WTC11 (cell line): ENCODE measurements at regions not wholly inside any gene's neighbourhood (a gene's known extent, or its start where the extent isn't known, plus 50 kb on each side); places are given as distances from the start of the nearest gene placed in this dataset.

Experiments
- ATAC-seq: fragments of 200-7000 bp; cut with Tn5 transposase; 2 replicates; pipeline ENCODE4 v1.10.0; 2021; ENCODE audit warnings: mild to moderate bottlenecking, moderate library complexity
- CTCF ChIA-PET: fragments of 300-600 bp; sonication (Branson Sonifier 250); formaldehyde crosslinking; loops from one replicate; lab custom pipeline; 2021; ENCODE audit warnings: antibody characterized with exemption; lab: Charles Lee
- POLR2A ChIA-PET: fragments of 350-600 bp; sonication (Branson Sonifier 250); formaldehyde crosslinking; loops from one replicate; lab custom pipeline; 2021; ENCODE audit warnings: antibody characterized with exemption; lab: Charles Lee
- DNase-seq: peaks from one replicate; pipeline ENCODE4 v3.0.0; 2021; ENCODE audit warnings: low spot score
- H3K27ac Mint-ChIP-seq: 2 replicates; pipeline ENCODE4 v1.8.0; 2021; ENCODE audit warnings: mixed read lengths
- H3K27me3 Mint-ChIP-seq: 2 replicates; pipeline ENCODE4 v1.8.0; 2021; ENCODE audit warnings: low read depth, mild to moderate bottlenecking, moderate library complexity, mixed read lengths
- H3K36me3 Mint-ChIP-seq: 2 replicates; pipeline ENCODE4 v1.8.0; 2021; ENCODE audit warnings: mixed read lengths
- H3K4me1 Mint-ChIP-seq: 2 replicates; pipeline ENCODE4 v1.8.0; 2022; ENCODE audit warnings: mixed read lengths
- H3K4me3 Mint-ChIP-seq: 2 replicates; pipeline ENCODE4 v1.8.0; 2021; ENCODE audit warnings: mild to moderate bottlenecking, moderate library complexity, mixed read lengths
- H3K9me3 Mint-ChIP-seq: 2 replicates; pipeline ENCODE4 v1.8.0; 2021; ENCODE audit warnings: mixed read lengths
- CBFB ChIP-seq: sonication (generic); formaldehyde crosslinking; IDR thresholded peaks from 2 replicates; pipeline ENCODE4 v1.8.1; 2022; ENCODE audit warnings: mild to moderate bottlenecking, low read depth, missing genetic modification reagents
- CREB1 ChIP-seq: sonication (generic); formaldehyde crosslinking; IDR thresholded peaks from 2 replicates; pipeline ENCODE4 v1.8.0; 2023; ENCODE audit warnings: mild to moderate bottlenecking, missing genetic modification reagents
- ELF4 ChIP-seq: sonication (generic); formaldehyde crosslinking; IDR thresholded peaks from 2 replicates; pipeline ENCODE4 v1.8.1; 2022; ENCODE audit warnings: low read depth, mild to moderate bottlenecking, moderate library complexity, missing genetic modification reagents
- ETV6 ChIP-seq: sonication (generic); formaldehyde crosslinking; IDR thresholded peaks from 2 replicates; pipeline ENCODE4 v1.8.1; 2022; ENCODE audit warnings: mild to moderate bottlenecking, missing genetic modification reagents
- GABPB1 ChIP-seq: sonication (generic); formaldehyde crosslinking; IDR thresholded peaks from 2 replicates; pipeline ENCODE4 v1.8.1; 2023; ENCODE audit warnings: mild to moderate bottlenecking, missing genetic modification reagents
- HMGA2 ChIP-seq: fragments of 250-450 bp; sonication (Bioruptor Pico); IDR thresholded peaks from 2 replicates; pipeline ENCODE4 v1.4.0; 2021; ENCODE audit warnings: mild to moderate bottlenecking, moderate library complexity
- HMGXB4 ChIP-seq: sonication (generic); formaldehyde crosslinking; IDR thresholded peaks from 2 replicates; pipeline ENCODE4 v1.8.1; 2023; ENCODE audit warnings: mild to moderate bottlenecking, moderate library complexity, missing genetic modification reagents
- IRF2 ChIP-seq: sonication (generic); formaldehyde crosslinking; IDR thresholded peaks from 2 replicates; pipeline ENCODE4 v1.8.0; 2022; ENCODE audit warnings: low read depth, missing genetic modification reagents, borderline replicate concordance
- JUN ChIP-seq: sonication (generic); formaldehyde crosslinking; IDR thresholded peaks from 2 replicates; pipeline ENCODE4 v1.8.0; 2023; ENCODE audit warnings: mild to moderate bottlenecking, missing genetic modification reagents
- NR2C2 ChIP-seq: sonication (generic); formaldehyde crosslinking; IDR thresholded peaks from 2 replicates; pipeline ENCODE4 v1.8.0; 2022; ENCODE audit warnings: mild to moderate bottlenecking, missing genetic modification reagents
- NR3C1 ChIP-seq: sonication (generic); formaldehyde crosslinking; conservative IDR thresholded peaks from 2 replicates; pipeline ENCODE4 v1.8.1; 2023; ENCODE audit warnings: low read depth, mild to moderate bottlenecking, missing genetic modification reagents
- PRRX2 ChIP-seq: fragments of 250-450 bp; sonication (Bioruptor Pico); IDR thresholded peaks from 2 replicates; pipeline ENCODE4 v1.8.0; 2021; ENCODE audit warnings: mild to moderate bottlenecking
- RELA ChIP-seq: sonication (generic); formaldehyde crosslinking; IDR thresholded peaks from 2 replicates; pipeline ENCODE4 v1.8.1; 2022; ENCODE audit warnings: missing genetic modification reagents, mild to moderate bottlenecking, borderline replicate concordance
- SMAD4 ChIP-seq: sonication (generic); formaldehyde crosslinking; IDR thresholded peaks from 2 replicates; pipeline ENCODE4 v1.8.0; 2022; ENCODE audit warnings: mild to moderate bottlenecking, missing genetic modification reagents
- TCF7 ChIP-seq: sonication (generic); formaldehyde crosslinking; IDR thresholded peaks from 2 replicates; pipeline ENCODE4 v1.8.0; 2022; ENCODE audit warnings: mild to moderate bottlenecking, low read depth, missing genetic modification reagents, moderate library complexity
- TEAD1 ChIP-seq: sonication (generic); formaldehyde crosslinking; IDR thresholded peaks from 2 replicates; pipeline ENCODE4 v1.8.0; 2022; ENCODE audit warnings: mild to moderate bottlenecking, missing genetic modification reagents
- TP53 ChIP-seq: sonication (generic); formaldehyde crosslinking; IDR thresholded peaks from 2 replicates; pipeline ENCODE4 v1.8.1; 2023; ENCODE audit warnings: mild to moderate bottlenecking, missing genetic modification reagents
- USF1 ChIP-seq: sonication (generic); formaldehyde crosslinking; IDR thresholded peaks from 2 replicates; pipeline ENCODE4 v1.8.0; 2022; ENCODE audit warnings: mild to moderate bottlenecking, missing genetic modification reagents
- ZNF121 ChIP-seq: sonication (generic); formaldehyde crosslinking; IDR thresholded peaks from 2 replicates; pipeline ENCODE4 v1.8.0; 2023; ENCODE audit warnings: missing genetic modification reagents
- ZNF232 ChIP-seq: sonication (generic); formaldehyde crosslinking; IDR thresholded peaks from 2 replicates; pipeline ENCODE4 v1.8.0; 2022; ENCODE audit warnings: mild to moderate bottlenecking, missing genetic modification reagents
- ZNF423 ChIP-seq: fragments of 250-450 bp; sonication (Bioruptor Pico); IDR thresholded peaks from 2 replicates; pipeline ENCODE4 v2.1.2; 2022; ENCODE audit warnings: mild to moderate bottlenecking, moderate library complexity
- TF ChIP-seq, protein P1 (sequence below): sonication (generic); formaldehyde crosslinking; conservative IDR thresholded peaks from 2 replicates; pipeline ENCODE4 v1.8.1; 2022; ENCODE audit warnings: mild to moderate bottlenecking, missing genetic modification reagents
- TF ChIP-seq, protein P2 (sequence below): fragments of 250-450 bp; sonication (Bioruptor Pico); IDR thresholded peaks from 2 replicates; pipeline ENCODE4 v1.8.0; 2021; ENCODE audit warnings: mild to moderate bottlenecking
- TF ChIP-seq, protein P3 (sequence below): sonication (generic); formaldehyde crosslinking; IDR thresholded peaks from 2 replicates; pipeline ENCODE4 v1.8.1; 2022; ENCODE audit warnings: mild to moderate bottlenecking, moderate library complexity, missing genetic modification reagents

DNA sequence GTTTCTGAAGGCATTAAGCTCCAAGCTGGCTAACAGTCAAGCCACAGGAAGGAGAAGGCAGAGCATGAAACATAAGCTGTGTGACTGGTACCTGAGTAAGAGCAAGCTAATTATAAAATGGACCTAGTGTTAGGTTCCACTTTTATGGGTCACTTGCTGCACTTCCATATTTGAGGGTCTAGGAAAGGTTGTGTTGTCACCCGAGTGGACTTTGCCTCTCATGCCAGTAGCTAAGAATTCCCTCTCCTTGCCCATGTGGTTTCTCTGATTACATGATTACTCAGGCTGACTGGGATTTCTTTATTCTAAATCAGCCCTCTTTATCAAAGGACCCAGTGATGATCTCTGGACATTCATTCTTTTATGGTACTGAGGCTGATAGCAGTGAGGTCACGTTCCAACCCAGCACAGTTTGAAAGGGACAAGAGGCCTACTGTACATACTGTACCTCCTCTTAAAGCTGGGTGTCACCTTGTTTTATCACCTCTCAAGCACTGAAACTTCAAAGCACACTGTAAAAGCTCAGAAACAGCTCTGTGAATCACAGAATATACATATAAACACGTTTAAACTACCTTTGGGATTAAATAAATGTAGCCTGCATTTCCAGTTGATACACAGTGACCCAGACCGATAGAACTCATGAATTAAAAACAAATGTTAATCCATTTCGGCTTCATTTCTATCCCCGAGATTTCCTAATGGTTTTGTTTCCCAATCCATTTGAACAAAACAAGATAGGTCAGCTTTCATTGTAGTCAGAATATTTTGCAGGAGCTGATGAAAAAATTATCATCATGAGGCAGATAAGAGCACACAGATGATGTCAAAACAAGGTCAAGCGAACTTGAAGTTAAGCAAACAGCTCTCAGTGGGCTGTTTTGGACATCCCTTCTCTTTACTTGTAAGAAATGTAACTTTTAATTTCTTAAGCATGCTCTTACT, 96.5 kb downstream of the ALDH8A1 start (continued):
- TF ChIP-seq HMGXB4 (CRISPR knock-in tag), result no peak
- no peak for TF ChIP-seq ZNF423 (CRISPR knock-in tag)
- no peak for TF ChIP-seq JUN (CRISPR knock-in tag)
- TF ChIP-seq PRRX2, result no peak
- no peak for TF ChIP-seq GABPB1 (CRISPR knock-in tag)
- no peak for TF ChIP-seq ETV6 (CRISPR knock-in tag)
- no peak for TF ChIP-seq NR3C1 (CRISPR knock-in tag)
- no peak for TF ChIP-seq USF1 (CRISPR knock-in tag)
- no peak for TF ChIP-seq CREB1 (CRISPR knock-in tag)
- TF ChIP-seq IRF2, result no peak
- TF ChIP-seq, protein P1, sequence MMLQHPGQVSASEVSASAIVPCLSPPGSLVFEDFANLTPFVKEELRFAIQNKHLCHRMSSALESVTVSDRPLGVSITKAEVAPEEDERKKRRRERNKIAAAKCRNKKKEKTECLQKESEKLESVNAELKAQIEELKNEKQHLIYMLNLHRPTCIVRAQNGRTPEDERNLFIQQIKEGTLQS, result no peak

DNA sequence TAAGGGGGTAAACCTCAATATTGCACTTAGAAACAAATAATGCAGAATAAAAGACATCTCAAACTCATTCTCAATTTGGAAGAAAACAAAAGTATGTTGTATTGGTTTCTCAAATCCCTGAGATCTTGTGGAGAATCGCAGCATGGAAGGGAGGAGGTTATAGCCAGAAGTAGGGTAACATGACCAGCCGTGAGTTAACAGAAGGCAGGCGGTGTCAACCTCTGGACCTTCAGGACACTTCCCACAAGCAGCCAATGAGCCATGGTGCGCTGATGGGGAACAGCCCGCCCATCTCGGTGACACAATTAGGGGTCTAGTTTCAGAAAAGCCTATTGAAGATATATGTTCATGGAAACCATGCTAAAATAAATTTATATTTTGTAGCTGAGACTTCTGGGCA, 98.4 kb downstream of the ALDH8A1 start:
- Mint-ChIP-seq H3K9me3 (no peaks in the 10 kb centered on the region), H3K27me3 (no peaks in the 10 kb centered on the region), H3K27ac (no peak overlapping the region), H3K36me3 (no peaks in the 10 kb centered on the region), H3K4me3 (no peak overlapping the region), H3K4me1 (peaks cover 14% of the 10 kb centered on the region)
- ChIA-PET CTCF (interaction anchor here (1.3 kb wide), 1 partner anchor 89 kb away, joined by 4 read pairs; no protein-coding TSS in a partner anchor), POLR2A (no interaction called here)
- TF ChIP-seq RELA (CRISPR knock-in tag), result no peak
- TF ChIP-seq ELF4, result no peak
- TF ChIP-seq, protein P2, sequence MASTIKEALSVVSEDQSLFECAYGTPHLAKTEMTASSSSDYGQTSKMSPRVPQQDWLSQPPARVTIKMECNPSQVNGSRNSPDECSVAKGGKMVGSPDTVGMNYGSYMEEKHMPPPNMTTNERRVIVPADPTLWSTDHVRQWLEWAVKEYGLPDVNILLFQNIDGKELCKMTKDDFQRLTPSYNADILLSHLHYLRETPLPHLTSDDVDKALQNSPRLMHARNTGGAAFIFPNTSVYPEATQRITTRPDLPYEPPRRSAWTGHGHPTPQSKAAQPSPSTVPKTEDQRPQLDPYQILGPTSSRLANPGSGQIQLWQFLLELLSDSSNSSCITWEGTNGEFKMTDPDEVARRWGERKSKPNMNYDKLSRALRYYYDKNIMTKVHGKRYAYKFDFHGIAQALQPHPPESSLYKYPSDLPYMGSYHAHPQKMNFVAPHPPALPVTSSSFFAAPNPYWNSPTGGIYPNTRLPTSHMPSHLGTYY (CRISPR knock-in tag), result no peak
- no peak for TF ChIP-seq NR2C2 (CRISPR knock-in tag)
- TF ChIP-seq TCF7 (CRISPR knock-in tag), result no peak
- no peak for TF ChIP-seq ZNF232 (CRISPR knock-in tag)
- TF ChIP-seq HMGA2 (CRISPR knock-in tag), result no peak
- TF ChIP-seq CBFB (CRISPR knock-in tag), result no peak
- TF ChIP-seq, protein P3, sequence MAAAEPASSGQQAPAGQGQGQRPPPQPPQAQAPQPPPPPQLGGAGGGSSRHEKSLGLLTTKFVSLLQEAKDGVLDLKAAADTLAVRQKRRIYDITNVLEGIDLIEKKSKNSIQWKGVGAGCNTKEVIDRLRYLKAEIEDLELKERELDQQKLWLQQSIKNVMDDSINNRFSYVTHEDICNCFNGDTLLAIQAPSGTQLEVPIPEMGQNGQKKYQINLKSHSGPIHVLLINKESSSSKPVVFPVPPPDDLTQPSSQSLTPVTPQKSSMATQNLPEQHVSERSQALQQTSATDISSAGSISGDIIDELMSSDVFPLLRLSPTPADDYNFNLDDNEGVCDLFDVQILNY (CRISPR knock-in tag), result no peak
- TF ChIP-seq TP53 (CRISPR knock-in tag), result no peak
- TF ChIP-seq JUN (CRISPR knock-in tag), result no peak
- TF ChIP-seq SMAD4 (CRISPR knock-in tag), result no peak
- no peak for TF ChIP-seq ETV6 (CRISPR knock-in tag)
- no peak for TF ChIP-seq ZNF121 (CRISPR knock-in tag)
- TF ChIP-seq TEAD1 (CRISPR knock-in tag), result no peak
- DNase-seq (no peak), ATAC-seq (no peak)
